ENCODE measurements at regions not wholly inside any gene's neighbourhood (a gene's known extent, or its start where the extent isn't known, plus 50 kb on each side); places are given as distances from the start of the nearest gene placed in this dataset.

DNA sequence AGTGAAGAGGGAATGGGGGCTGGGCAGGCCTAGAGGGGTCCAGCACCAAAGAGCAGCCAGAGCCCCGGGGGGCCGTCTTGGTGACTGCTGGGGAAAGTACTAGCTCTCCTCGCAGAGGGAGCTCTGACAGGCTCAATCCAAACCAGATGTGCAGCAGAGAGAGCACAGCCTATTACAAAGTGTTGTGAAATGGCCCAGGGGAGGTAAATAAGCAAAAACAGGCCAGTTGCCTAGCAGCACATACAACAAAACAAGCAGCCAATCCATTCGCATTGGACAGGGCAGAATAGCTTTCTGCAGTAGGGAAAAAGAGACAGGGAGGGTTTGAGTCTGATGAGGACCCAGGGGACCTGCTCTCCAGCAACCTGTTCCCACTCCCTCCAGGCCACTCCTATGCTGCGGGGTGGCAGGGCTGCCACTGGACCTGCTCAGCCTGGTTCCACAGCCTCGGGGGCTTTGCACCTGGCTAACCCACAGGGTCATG is 239.6 kb upstream of the FGGY start:
- no peak for TF ChIP-seq TAF1 (IDR thresholded peaks at IDR 0.05; ENCODE audit: borderline replicate concordance, insufficient read depth, low read length)
- no peak for TF ChIP-seq REST (IDR thresholded peaks at IDR 0.05; ENCODE audit: insufficient read depth in 1 of 2, low read depth in 2 of 2, low read length in 2 of 2)
- TF ChIP-seq SIN3A (IDR thresholded peaks at IDR 0.05; ENCODE audit: borderline replicate concordance, insufficient read depth, low read length) = no peak
- no peak for TF ChIP-seq POLR2AphosphoS5 (IDR thresholded peaks at IDR 0.05; ENCODE audit: low read depth, low read length)
- TF ChIP-seq FOXP2 (optimal IDR thresholded peaks at IDR 0.05; ENCODE audit: borderline replicate concordance, extremely low read depth, extremely low read length, insufficient read depth) = peak; percentile 94

Measured in PFSK-1 (cell line).